Right ventricle myocardium superior (tissue), 1 donor: ENCODE measurements at regions not wholly inside any gene's neighbourhood (a gene's known extent, or its start where the extent isn't known, plus 50 kb on each side); places are given as distances from the start of the nearest gene placed in this dataset.

ENCODE experiments used
- ATAC-seq: fragments of 200-7000 bp; cut with Tn5 transposase; one replicate; pipeline ENCODE4 v1.9.1; 2020; ENCODE audit warnings: mild to moderate bottlenecking; ENCODE audit not compliant: poor library complexity
- DNase-seq: peaks from one replicate; pipeline ENCODE4 v3.0.0-alpha.2; 2020
- intact Hi-C: fragments of 100-400 bp; cut with DNase I; formaldehyde crosslinking; loops from one replicate; pipeline ENCODE4 v1.11.2; 2022
- donor health status: DM: no; HTN: yes; CAD: no; lungs with severe emphysema.

DNA sequence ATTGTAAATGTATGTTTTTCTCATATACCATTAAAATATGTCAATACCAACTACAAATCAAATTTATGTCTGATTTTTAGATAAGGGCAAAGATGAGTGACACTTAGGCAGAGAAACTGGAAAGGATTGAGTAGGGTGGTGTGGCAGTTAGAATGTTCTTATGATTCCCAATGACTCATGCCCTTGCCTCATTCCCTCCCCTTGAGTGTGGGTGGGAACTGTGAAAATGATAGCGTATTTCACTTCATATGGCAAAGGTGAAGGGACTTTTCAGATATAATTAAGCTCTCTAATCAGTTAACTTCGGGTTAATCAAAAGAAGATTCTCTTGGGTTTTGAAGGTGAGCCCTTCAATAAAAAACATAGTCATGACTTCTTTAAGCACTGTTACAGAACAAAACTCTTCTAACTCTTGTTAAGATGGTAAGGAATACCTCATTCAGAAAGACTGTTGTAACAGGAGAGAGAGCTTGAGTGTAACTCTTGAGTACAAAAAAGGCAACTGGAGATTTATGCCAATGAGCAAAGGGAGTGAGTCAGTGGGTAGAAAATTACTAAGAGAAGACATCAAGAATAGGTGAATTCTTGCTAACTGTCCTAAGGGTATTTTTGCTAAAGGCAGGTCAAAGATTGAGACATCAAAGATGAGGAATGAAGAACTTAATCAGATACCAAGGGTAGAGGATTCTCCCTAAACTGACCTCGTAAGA is 329.5 kb downstream of the KCTD8 start:
- intact Hi-C loops = no loop called here
- ATAC-seq = no peak
- DNase-seq = no peak

DNA sequence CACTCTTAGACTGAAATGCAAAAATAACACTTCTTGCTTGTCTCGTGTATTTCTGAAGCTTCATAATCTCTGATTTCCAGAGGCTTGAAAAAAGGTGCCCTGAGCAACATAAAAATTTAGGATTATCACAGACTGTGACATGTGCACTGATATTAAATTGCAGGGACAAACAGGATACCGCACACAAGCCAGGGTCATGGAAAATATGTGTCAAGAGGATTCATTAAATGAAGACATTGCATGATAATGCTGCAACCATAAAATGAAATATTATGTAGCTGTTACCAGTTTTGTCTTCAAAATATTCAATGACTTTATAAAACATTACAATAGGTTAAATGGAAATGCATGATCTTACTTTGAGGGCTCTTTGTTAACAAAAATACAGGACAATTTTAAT is 328.0 kb downstream of the KCTD8 start:
- no peak for ATAC-seq
- DNase-seq = no peak
- intact Hi-C loops = no loop called here

DNA sequence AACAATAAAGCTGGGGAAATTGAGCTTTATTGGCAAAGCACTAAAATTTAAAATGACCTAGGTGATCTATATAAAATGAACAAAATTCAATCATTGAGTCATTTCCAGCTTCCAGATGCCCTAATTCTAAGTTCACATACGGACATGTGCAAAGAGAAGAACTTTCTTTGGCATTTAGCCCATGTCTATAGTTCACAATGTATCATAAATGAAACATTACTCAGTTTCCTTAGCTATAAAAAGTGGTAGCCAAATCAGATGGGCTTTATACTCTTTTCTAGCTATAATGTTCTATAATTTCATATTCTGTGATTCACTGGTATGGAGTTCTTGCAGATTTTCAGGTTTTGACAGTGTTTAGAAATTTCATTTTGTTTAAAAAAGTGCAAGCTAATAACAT is 327.4 kb downstream of the KCTD8 start:
- DNase-seq (no peak), ATAC-seq (no peak)
- intact Hi-C loops = no loop called here
